GM11168 (cell line): ENCODE measurements at regions not wholly inside any gene's neighbourhood (a gene's known extent, or its start where the extent isn't known, plus 50 kb on each side); places are given as distances from the start of the nearest gene placed in this dataset.

Experiments
- in situ Hi-C: fragments of 300-500 bp; cut with MboI; formaldehyde crosslinking; loops from one replicate; pipeline ENCODE4 v1.12.0; 2022; ENCODE audit warnings: low sequenced_read_pairs; ENCODE audit not compliant: unreplicated experiment

DNA sequence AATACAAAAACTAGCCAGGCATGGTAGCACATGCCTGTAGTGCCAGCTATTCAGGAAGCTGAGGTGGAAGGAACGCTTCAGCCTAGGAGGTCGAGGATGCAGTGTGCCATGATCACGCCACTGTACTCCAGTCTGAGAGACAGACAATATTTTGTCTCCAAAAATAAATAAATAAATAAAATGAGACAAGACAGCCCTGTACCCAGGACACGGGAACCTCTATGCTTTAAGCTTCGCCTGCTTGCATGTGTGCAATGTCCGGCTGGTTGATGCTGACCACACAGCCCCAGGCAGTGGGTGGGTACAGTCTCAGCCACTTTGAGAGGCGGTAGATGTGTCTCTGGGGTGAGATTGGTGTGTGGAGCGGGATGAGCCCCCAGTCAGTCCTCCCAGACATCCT lies 52.0 kb upstream of the MPEG1 start:
- in situ Hi-C loops: loop anchor here (25.0 kb wide), 1 partner anchor 423 kb away; no protein-coding TSS in a partner anchor

DNA sequence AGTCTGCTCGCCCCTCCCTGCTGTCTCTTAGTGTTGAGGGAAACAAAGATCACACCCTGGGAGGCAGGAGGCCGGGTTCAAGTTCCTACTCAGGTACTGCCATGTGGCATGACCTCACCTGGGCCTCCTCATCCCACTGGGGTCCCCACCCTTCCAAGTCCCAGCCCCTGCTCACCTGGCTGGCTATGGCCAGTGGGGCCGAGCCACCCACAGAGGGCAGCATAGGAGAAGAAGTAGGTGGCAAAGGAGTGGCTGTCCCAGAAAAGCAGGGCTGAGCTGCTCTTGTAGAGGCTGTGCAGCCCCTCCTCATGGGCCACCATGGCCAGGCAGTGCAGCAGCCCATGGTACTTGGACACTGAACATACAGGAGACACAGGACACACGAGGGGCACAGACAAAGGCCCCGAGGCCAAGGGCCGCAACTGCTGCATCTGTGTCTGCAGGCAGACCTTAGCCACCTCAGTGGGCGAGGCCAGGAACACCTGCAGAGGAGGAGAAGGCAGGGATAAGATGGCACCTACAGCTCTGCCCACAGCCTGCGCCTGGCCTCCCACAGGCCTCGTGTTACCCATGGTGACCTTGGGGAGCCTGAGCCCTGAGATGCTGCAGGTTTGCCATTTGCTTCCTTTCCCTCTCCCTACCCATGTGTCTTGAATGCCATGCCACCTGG lies 50.6 kb upstream of the MPEG1 start:
- in situ Hi-C loops: loop anchor here (25.0 kb wide), 1 partner anchor 424 kb away; no protein-coding TSS in a partner anchor
